HepG2 (cell line): ENCODE measurements at regions not wholly inside any gene's neighbourhood (a gene's known extent, or its start where the extent isn't known, plus 50 kb on each side); places are given as distances from the start of the nearest gene placed in this dataset.

ENCODE experiments used
- AKAP8 ChIP-seq: sonication (generic); formaldehyde crosslinking; IDR thresholded peaks from 2 replicates; pipeline ENCODE4 v1.5.1; 2020; ENCODE audit warnings: mild to moderate bottlenecking, missing genetic modification reagents
- ATRX ChIP-seq: sonication (generic); formaldehyde crosslinking; IDR thresholded peaks from 2 replicates; pipeline ENCODE4 v1.4.0; 2020; ENCODE audit warnings: missing genetic modification reagents, borderline replicate concordance
- FOXP1 ChIP-seq, 2 experiments: fragments of 450-650 bp in 1 of 2; IDR thresholded peaks; 2 replicates each; pipeline ENCODE4 v1.6.1; 2017 to 2018; ENCODE audit warnings: antibody characterized with exemption in 1 of 2
- GPN1 ChIP-seq: sonication (generic); formaldehyde crosslinking; IDR thresholded peaks from 2 replicates; pipeline ENCODE4 v1.5.1; 2020; ENCODE audit warnings: missing genetic modification reagents, borderline replicate concordance
- HES4 ChIP-seq: sonication (generic); formaldehyde crosslinking; IDR thresholded peaks from 2 replicates; pipeline ENCODE4 v1.9.0; 2021; ENCODE audit warnings: mild to moderate bottlenecking, missing genetic modification reagents, borderline replicate concordance
- JUNB ChIP-seq: sonication (generic); formaldehyde crosslinking; IDR thresholded peaks from 2 replicates; pipeline ENCODE4 v1.8.0; 2022; ENCODE audit warnings: missing genetic modification reagents, mild to moderate bottlenecking, borderline replicate concordance
- KDM4B ChIP-seq: sonication (generic); formaldehyde crosslinking; IDR thresholded peaks from 2 replicates; pipeline ENCODE4 v1.4.0; 2020; ENCODE audit warnings: missing genetic modification reagents
- LRRFIP1 ChIP-seq: sonication (generic); formaldehyde crosslinking; conservative IDR thresholded peaks from 2 replicates; pipeline ENCODE4 v1.4.0; 2020; ENCODE audit warnings: missing genetic modification reagents
- MAZ ChIP-seq, 2 experiments: sonication (generic) in 1 of 2; formaldehyde crosslinking in 1 of 2; IDR thresholded peaks; 2 replicates each; pipeline versions ENCODE4 v1.5.0 to v1.6.1; 2012 to 2020; ENCODE audit warnings: low read depth in 2 of 2, mild to moderate bottlenecking in 2 of 2, borderline replicate concordance in 1 of 2, improper control_type of control experiment in 1 of 2, low read length in 1 of 2, missing genetic modification reagents in 1 of 2, moderate library complexity in 1 of 2
- MYNN ChIP-seq: sonication (generic); formaldehyde crosslinking; IDR thresholded peaks from 2 replicates; pipeline ENCODE4 v1.4.0; 2020; ENCODE audit warnings: mild to moderate bottlenecking, low read depth, missing genetic modification reagents
- NFIB ChIP-seq: sonication (generic); formaldehyde crosslinking; IDR thresholded peaks from 2 replicates; pipeline ENCODE4 v1.9.0; 2021; ENCODE audit warnings: missing genetic modification reagents, mild to moderate bottlenecking, borderline replicate concordance
- NFRKB ChIP-seq: fragments of 450-650 bp; IDR thresholded peaks from 2 replicates; pipeline ENCODE4 v1.6.1; 2017
- SIN3A ChIP-seq: IDR thresholded peaks from 2 replicates; pipeline ENCODE4 v1.6.1; 2011; ENCODE audit warnings: low read depth, mild to moderate bottlenecking, control low read depth, low read length, borderline replicate concordance
- SMARCE1 ChIP-seq: fragments of 450-650 bp; IDR thresholded peaks from 2 replicates; pipeline ENCODE4 v1.6.1; 2017; ENCODE audit warnings: borderline replicate concordance
- SMYD3 ChIP-seq: sonication (generic); formaldehyde crosslinking; IDR thresholded peaks from 2 replicates; pipeline ENCODE4 v1.8.1; 2023; ENCODE audit warnings: mild to moderate bottlenecking, missing genetic modification reagents
- SRSF4 ChIP-seq: fragments of 200-400 bp; formaldehyde crosslinking; IDR thresholded peaks from one replicate; pipeline ENCODE4 v1.6.1; 2018; ENCODE audit warnings: mild to moderate bottlenecking, low read depth, low read length, moderate library complexity; ENCODE audit not compliant: poor library complexity, severe bottlenecking
- STAT6 ChIP-seq: sonication (generic); formaldehyde crosslinking; IDR thresholded peaks from 2 replicates; pipeline ENCODE4 v1.4.0; 2020; ENCODE audit warnings: missing genetic modification reagents, mild to moderate bottlenecking, borderline replicate concordance
- TEAD3 ChIP-seq: optimal IDR thresholded peaks from 2 replicates; pipeline ENCODE3; 2016; ENCODE audit warnings: borderline replicate concordance
- ZNF549 ChIP-seq: sonication (generic); formaldehyde crosslinking; IDR thresholded peaks from 2 replicates; pipeline ENCODE4 v1.5.0; 2020; ENCODE audit warnings: missing genetic modification reagents
- ZNF772 ChIP-seq: sonication (generic); formaldehyde crosslinking; IDR thresholded peaks from 2 replicates; pipeline ENCODE4 v1.5.0; 2020; ENCODE audit warnings: mild to moderate bottlenecking, missing genetic modification reagents
- TF ChIP-seq, protein P1 (sequence below): IDR thresholded peaks from 2 replicates; pipeline ENCODE4 v1.6.1; 2016
- TF ChIP-seq, protein P2 (sequence below): sonication (generic); formaldehyde crosslinking; IDR thresholded peaks from 2 replicates; pipeline ENCODE4 v1.8.1; 2023; ENCODE audit warnings: mild to moderate bottlenecking, inconsistent platforms, moderate library complexity, missing genetic modification reagents, borderline replicate concordance

- TF ChIP-seq GPN1 (CRISPR knock-in tag), result no peak
- TF ChIP-seq MAZ (IDR thresholded peaks at IDR 0.05; ENCODE audit: borderline replicate concordance, low read depth, low read length), result no peak
- TF ChIP-seq MAZ (CRISPR knock-in tag; IDR thresholded peaks at IDR 0.05; ENCODE audit: low read depth), result no peak
- 0 out of 2 replicates have a peak, but pooled peaks have one; percentile 29 for TF ChIP-seq STAT6 (CRISPR knock-in tag)
- TF ChIP-seq JUNB, result no peak
- TF ChIP-seq TEAD3, result peak; percentile 23
- TF ChIP-seq HES4 (CRISPR knock-in tag), result no peak
- TF ChIP-seq SIN3A, result 0 out of 2 replicates have a peak, but pooled peaks have one; percentile 25
- TF ChIP-seq ATRX (CRISPR knock-in tag), result no peak
- TF ChIP-seq, protein P1, sequence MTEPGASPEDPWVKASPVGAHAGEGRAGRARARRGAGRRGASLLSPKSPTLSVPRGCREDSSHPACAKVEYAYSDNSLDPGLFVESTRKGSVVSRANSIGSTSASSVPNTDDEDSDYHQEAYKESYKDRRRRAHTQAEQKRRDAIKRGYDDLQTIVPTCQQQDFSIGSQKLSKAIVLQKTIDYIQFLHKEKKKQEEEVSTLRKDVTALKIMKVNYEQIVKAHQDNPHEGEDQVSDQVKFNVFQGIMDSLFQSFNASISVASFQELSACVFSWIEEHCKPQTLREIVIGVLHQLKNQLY (CRISPR knock-in tag), result no peak
- TF ChIP-seq, protein P2, sequence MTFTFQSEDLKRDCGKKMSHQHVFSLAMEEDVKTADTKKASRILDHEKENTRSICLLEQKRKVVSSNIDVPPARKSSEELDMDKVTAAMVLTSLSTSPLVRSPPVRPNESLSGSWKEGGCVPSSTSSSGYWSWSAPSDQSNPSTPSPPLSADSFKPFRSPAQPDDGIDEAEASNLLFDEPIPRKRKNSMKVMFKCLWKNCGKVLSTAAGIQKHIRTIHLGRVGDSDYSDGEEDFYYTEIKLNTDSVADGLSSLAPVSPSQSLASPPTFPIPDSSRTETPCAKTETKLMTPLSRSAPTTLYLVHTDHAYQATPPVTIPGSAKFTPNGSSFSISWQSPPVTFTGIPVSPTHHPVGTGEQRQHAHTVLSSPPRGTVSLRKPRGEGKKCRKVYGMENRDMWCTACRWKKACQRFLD, result no peak
- no peak for TF ChIP-seq MYNN (CRISPR knock-in tag)
- peak; percentile 77; the same call in 1 of the 2 replicates for TF ChIP-seq SMYD3 (CRISPR knock-in tag)
- TF ChIP-seq ZNF549 (CRISPR knock-in tag), result peak; percentile 56; the same call in 1 of the 2 replicates
- TF ChIP-seq SMARCE1, result no peak
- TF ChIP-seq ZNF772, result no peak
- no peak for TF ChIP-seq AKAP8
- TF ChIP-seq KDM4B, result no peak
- TF ChIP-seq NFIB (CRISPR knock-in tag), result no peak
- no peak for TF ChIP-seq LRRFIP1 (CRISPR knock-in tag)
- TF ChIP-seq NFRKB, result no peak
- TF ChIP-seq FOXP1 (IDR thresholded peaks at IDR 0.05), result peak; percentile 99
- no peak; the same call in none of the 2 replicates for TF ChIP-seq FOXP1 (CRISPR knock-in tag; IDR thresholded peaks at IDR 0.05)
- TF ChIP-seq SRSF4, result no peak
These were observed 79.8 kb upstream of the SESTD1 start (continued) for GRCh38 chr2:179344280-179344964.
